GF-D8 (cell line): ENCODE measurements at regions not wholly inside any gene's neighbourhood (a gene's known extent, or its start where the extent isn't known, plus 50 kb on each side); places are given as distances from the start of the nearest gene placed in this dataset.
"Not testable (repeated sequence)": the region's sequence is repeated elsewhere in the genome, so short reads cannot be mapped to it uniquely, and the experiment has no call there.

Experiments used
- DNase-seq: peaks from one replicate; lab custom pipeline; 2025; lab: John Stamatoyannopoulos, UW

GRCh38 chr12:124070394-124071074, 97.5 kb downstream of the ZNF664 start:
- DNase-seq: not testable (repeated sequence)

- no peak for DNase-seq
Measured at GRCh38 chr12:124071075-124071443, 98.0 kb downstream of the ZNF664 start.

- DNase-seq: no peak
Measured at GRCh38 chr12:124073356-124074035, 100.5 kb downstream of the ZNF664 start.

GRCh38 chr12:124075841-124076240, 102.8 kb downstream of the ZNF664 start:
- DNase-seq: no peak

- DNase-seq: no peak
Measured at GRCh38 chr12:124077701-124078100, 104.7 kb downstream of the ZNF664 start.

- DNase-seq: no peak
Measured at GRCh38 chr12:124078800-124079199, 105.8 kb downstream of the ZNF664 start.

GRCh38 chr12:124080649-124081048, 107.6 kb downstream of the ZNF664 start:
- DNase-seq: no peak

- no peak for DNase-seq
Measured at GRCh38 chr12:124082012-124082411, 109.0 kb downstream of the ZNF664 start.

GRCh38 chr12:124082687-124083086, 109.7 kb downstream of the ZNF664 start:
- DNase-seq: no peak

- DNase-seq: no peak
Measured at GRCh38 chr12:124083708-124084107, 110.7 kb downstream of the ZNF664 start.

GRCh38 chr12:124085419-124086296, 112.6 kb downstream of the ZNF664 start:
- DNase-seq: no peak

- no peak for DNase-seq
Measured at GRCh38 chr12:124086299-124086898, 113.4 kb downstream of the ZNF664 start.

- DNase-seq: no peak
Measured at GRCh38 chr12:124087266-124088051, 114.4 kb downstream of the ZNF664 start.

- no peak for DNase-seq
Measured at GRCh38 chr12:124088217-124088907, 115.3 kb downstream of the ZNF664 start.

GRCh38 chr12:124089181-124089914, 116.3 kb downstream of the ZNF664 start:
- DNase-seq: not testable (repeated sequence)

GRCh38 chr12:124091835-124092234, 118.8 kb downstream of the ZNF664 start:
- no peak for DNase-seq

- not testable (repeated sequence) for DNase-seq
Measured at GRCh38 chr12:124092532-124092931, 119.5 kb downstream of the ZNF664 start.

GRCh38 chr12:124093297-124093696, 120.3 kb downstream of the ZNF664 start:
- DNase-seq: no peak

GRCh38 chr12:124094188-124094587, 121.2 kb downstream of the ZNF664 start:
- no peak for DNase-seq

GRCh38 chr12:124094733-124095132, 121.7 kb downstream of the ZNF664 start:
- no peak for DNase-seq
